GM23338 (cell line): ENCODE measurements at regions not wholly inside any gene's neighbourhood (a gene's known extent, or its start where the extent isn't known, plus 50 kb on each side); places are given as distances from the start of the nearest gene placed in this dataset.
A peak's percentile ranks its signal among the peaks of the same experiment; 100 is the strongest.

Experiments
- ATAC-seq: fragments of 200-7000 bp; cut with Tn5 transposase; 3 replicates; pipeline ENCODE4 v1.9.1; 2020
- DNase-seq: peaks from one replicate; pipeline ENCODE4 v3.0.0-alpha.2; 2015; ENCODE audit warnings: low spot score
- H2AFZ ChIP-seq: fragments of 200-600 bp; sonication (generic); 2 replicates; pipeline ENCODE4 v1.8.0; 2016; ENCODE audit warnings: antibody characterized with exemption, mild to moderate bottlenecking, moderate library complexity
- H3F3A ChIP-seq: fragments of 200-600 bp; sonication (generic); replicated peaks from 2 replicates; pipeline ENCODE4 v1.8.0; 2017; ENCODE audit warnings: antibody characterized with exemption, mixed run types, low read depth
- H3K27ac ChIP-seq: fragments of 200-600 bp; sonication (generic); 2 replicates; pipeline ENCODE4 v1.6.1; 2016; ENCODE audit warnings: low read depth
- H3K27me3 ChIP-seq: fragments of 200-600 bp; sonication (generic); 2 replicates; pipeline ENCODE4 v1.8.0; 2016; ENCODE audit warnings: mild to moderate bottlenecking, mixed run types, moderate library complexity; ENCODE audit not compliant: insufficient read depth
- H3K36me3 ChIP-seq: fragments of 200-600 bp; sonication (generic); 2 replicates; pipeline ENCODE4 v1.8.0; 2016; ENCODE audit warnings: mild to moderate bottlenecking; ENCODE audit not compliant: insufficient read depth
- H3K4me1 ChIP-seq: fragments of 200-600 bp; sonication (generic); 2 replicates; pipeline ENCODE4 v1.8.0; 2016; ENCODE audit warnings: mild to moderate bottlenecking, moderate library complexity; ENCODE audit not compliant: insufficient read depth
- H3K4me2 ChIP-seq: fragments of 200-600 bp; sonication (generic); 2 replicates; pipeline ENCODE4 v1.7.1; 2017; ENCODE audit warnings: mixed run types
- H3K4me3 ChIP-seq: fragments of 200-600 bp; sonication (generic); 2 replicates; pipeline ENCODE4 v1.6.1; 2016; ENCODE audit warnings: mixed run types
- H3K79me2 ChIP-seq: fragments of 200-600 bp; sonication (generic); replicated peaks from 2 replicates; pipeline ENCODE4 v1.8.0; 2017; ENCODE audit warnings: mild to moderate bottlenecking; ENCODE audit not compliant: insufficient read depth
- H3K9me2 ChIP-seq: fragments of 200-600 bp; sonication (generic); 2 replicates; pipeline ENCODE4 v1.8.0; 2017; ENCODE audit not compliant: insufficient read depth
- H4K20me1 ChIP-seq: fragments of 200-600 bp; sonication (generic); replicated peaks from 2 replicates; pipeline ENCODE4 v1.8.0; 2017; ENCODE audit warnings: mild to moderate bottlenecking; ENCODE audit not compliant: insufficient read depth
- H3K27ac Mint-ChIP-seq: 2 replicates; pipeline ENCODE4 v1.8.0; 2020; ENCODE audit warnings: inconsistent platforms, mild to moderate bottlenecking, moderate library complexity, mixed read lengths
- H3K27me3 Mint-ChIP-seq: 3 replicates; pipeline ENCODE4 v1.8.0; 2022; ENCODE audit warnings: low read depth, mild to moderate bottlenecking, moderate library complexity, mixed read lengths, inconsistent platforms; ENCODE audit not compliant: insufficient read depth, poor library complexity
- H3K36me3 Mint-ChIP-seq: 3 replicates; pipeline ENCODE4 v1.8.0; 2021; ENCODE audit warnings: low read depth, mild to moderate bottlenecking, inconsistent platforms, moderate library complexity, mixed read lengths
- H3K4me1 Mint-ChIP-seq: 3 replicates; pipeline ENCODE4 v1.8.0; 2020; ENCODE audit warnings: mild to moderate bottlenecking, inconsistent platforms, mixed read lengths
- H3K4me3 Mint-ChIP-seq: 3 replicates; pipeline ENCODE4 v1.8.0; 2021; ENCODE audit warnings: moderate library complexity, mild to moderate bottlenecking, inconsistent platforms, mixed read lengths
- H3K9me3 Mint-ChIP-seq: 3 replicates; pipeline ENCODE4 v1.8.0; 2020; ENCODE audit warnings: moderate library complexity, mild to moderate bottlenecking, inconsistent platforms, mixed read lengths
- CREB1 ChIP-seq: fragments of 250-450 bp; sonication (Bioruptor Pico); IDR thresholded peaks from 2 replicates; pipeline ENCODE4 v1.5.0; 2020; ENCODE audit warnings: low read depth, mild to moderate bottlenecking, moderate library complexity
- CTCF ChIP-seq, 2 experiments: fragments of 200-600 bp in 1 of 2; sonication (generic) in 1 of 2; conservative IDR thresholded peaks; 2 replicates each; pipeline versions ENCODE4 v1.5.1 to v1.6.1; 2016 to 2017; ENCODE audit warnings: antibody characterized with exemption in 2 of 2, low read depth in 2 of 2, mild to moderate bottlenecking in 2 of 2, moderate library complexity in 1 of 2
- EZH2 ChIP-seq: fragments of 200-600 bp; sonication (generic); IDR thresholded peaks from one replicate; pipeline ENCODE4 v1.8.0; 2017; ENCODE audit warnings: antibody characterized with exemption, mild to moderate bottlenecking, low read depth; ENCODE audit not compliant: unreplicated experiment
- EZH2phosphoT487 ChIP-seq: fragments of 200-600 bp; sonication (generic); IDR thresholded peaks from one replicate; pipeline ENCODE4 v1.8.1; 2018; ENCODE audit warnings: antibody characterized with exemption; ENCODE audit not compliant: unreplicated experiment
- JUNB ChIP-seq: IDR thresholded peaks from one replicate; pipeline ENCODE4 v1.6.1; 2016; ENCODE audit warnings: antibody characterized with exemption; ENCODE audit not compliant: unreplicated experiment
- NANOG ChIP-seq: IDR thresholded peaks from 2 replicates; pipeline ENCODE4 v1.6.1; 2016; ENCODE audit warnings: antibody characterized with exemption, borderline replicate concordance
- REST ChIP-seq: IDR thresholded peaks from one replicate; pipeline ENCODE4 v1.6.1; 2018; ENCODE audit warnings: antibody characterized with exemption; ENCODE audit not compliant: unreplicated experiment
- STAT1 ChIP-seq: IDR thresholded peaks from one replicate; pipeline ENCODE4 v1.6.1; 2016; ENCODE audit warnings: antibody characterized with exemption; ENCODE audit not compliant: unreplicated experiment
- ZNF331 ChIP-seq: fragments of 250-450 bp; sonication (Bioruptor Pico); IDR thresholded peaks from 2 replicates; pipeline ENCODE4 v1.5.0; 2020; ENCODE audit warnings: low read depth, mild to moderate bottlenecking, moderate library complexity
- TF ChIP-seq, protein P1 (sequence below): IDR thresholded peaks from 2 replicates; pipeline ENCODE4 v1.6.1; 2016; ENCODE audit warnings: antibody characterized with exemption

GRCh38 chr5:105639511-105639910, 2031.2 kb downstream of the EFNA5 start (continued):
- no peak for TF ChIP-seq CTCF (conservative IDR thresholded peaks at IDR 0.05; ENCODE audit: low read depth in 2 of 2)
- no peak for TF ChIP-seq JUNB
- no peak for TF ChIP-seq STAT1
- TF ChIP-seq REST = no peak
- no peak for TF ChIP-seq ZNF331
- TF ChIP-seq EZH2phosphoT487 = no peak

GRCh38 chr5:105639068-105639467, 2031.7 kb downstream of the EFNA5 start:
- Histone ChIP-seq H3K9me2 (no peaks in the 10 kb centered on the region), H3K4me2 (no peak overlapping the region), H3K79me2 (no peaks in the 10 kb centered on the region), H2AFZ (no peak overlapping the region), H3F3A (no peaks in the 10 kb centered on the region), H3K27ac (no peak overlapping the region), H3K27me3 (no peaks in the 10 kb centered on the region), H3K4me3 (no peak overlapping the region), H4K20me1 (no peaks in the 10 kb centered on the region), H3K36me3 (no peaks in the 10 kb centered on the region), H3K4me1 (peaks cover 5% of the 10 kb centered on the region; the same call in 1 of the 2 replicates)
- H3K4me3 Mint-ChIP-seq = no peak overlapping the region
- no peaks in the 10 kb centered on the region; the same call in 2 of the 3 replicates for H3K36me3 Mint-ChIP-seq
- H3K27me3 Mint-ChIP-seq = no peaks in the 10 kb centered on the region
- no peaks in the 10 kb centered on the region for H3K4me1 Mint-ChIP-seq
- ATAC-seq (peak; percentile 88), DNase-seq (peak; percentile 59)
- peaks cover 4% of the 10 kb centered on the region; the same call in 2 of the 3 replicates for H3K9me3 Mint-ChIP-seq
- H3K27ac Mint-ChIP-seq = no peak overlapping the region
- no peak for TF ChIP-seq CTCF (conservative IDR thresholded peaks at IDR 0.05; ENCODE audit: low read depth in 2 of 2)
- no peak for TF ChIP-seq CREB1 (CRISPR knock-in tag)
- no peak for TF ChIP-seq REST
- TF ChIP-seq NANOG = no peak
- no peak for TF ChIP-seq EZH2
- no peak for TF ChIP-seq STAT1
- no peak for TF ChIP-seq JUNB
- TF ChIP-seq, protein P1, sequence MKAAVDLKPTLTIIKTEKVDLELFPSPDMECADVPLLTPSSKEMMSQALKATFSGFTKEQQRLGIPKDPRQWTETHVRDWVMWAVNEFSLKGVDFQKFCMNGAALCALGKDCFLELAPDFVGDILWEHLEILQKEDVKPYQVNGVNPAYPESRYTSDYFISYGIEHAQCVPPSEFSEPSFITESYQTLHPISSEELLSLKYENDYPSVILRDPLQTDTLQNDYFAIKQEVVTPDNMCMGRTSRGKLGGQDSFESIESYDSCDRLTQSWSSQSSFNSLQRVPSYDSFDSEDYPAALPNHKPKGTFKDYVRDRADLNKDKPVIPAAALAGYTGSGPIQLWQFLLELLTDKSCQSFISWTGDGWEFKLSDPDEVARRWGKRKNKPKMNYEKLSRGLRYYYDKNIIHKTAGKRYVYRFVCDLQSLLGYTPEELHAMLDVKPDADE = no peak
